ENCODE measurements at regions not wholly inside any gene's neighbourhood (a gene's known extent, or its start where the extent isn't known, plus 50 kb on each side); places are given as distances from the start of the nearest gene placed in this dataset.
"Not testable (repeated sequence)": the region's sequence is repeated elsewhere in the genome, so short reads cannot be mapped to it uniquely, and the experiment has no call there.

GRCh38 chr12:127148318-127148717 is 1118.7 kb upstream of the TMEM132C start:
- Histone ChIP-seq H3K27me3 (no peaks in the 10 kb centered on the region), H3K4me3 (no peak overlapping the region), H3K36me3 (no peaks in the 10 kb centered on the region), H3K9me3 (no peaks in the 10 kb centered on the region), H3K27ac (no peak overlapping the region), H3K4me1 (no peaks in the 10 kb centered on the region)
- no peak for TF ChIP-seq CTCF (IDR thresholded peaks at IDR 0.05)
- DNase-seq = no peak

- Histone ChIP-seq H3K36me3 (no peaks in the 10 kb centered on the region), H3K27ac (no peak overlapping the region), H3K4me3 (no peak overlapping the region), H3K4me1 (no peaks in the 10 kb centered on the region), H3K9me3 (no peaks in the 10 kb centered on the region), H3K27me3 (no peaks in the 10 kb centered on the region)
- TF ChIP-seq CTCF (IDR thresholded peaks at IDR 0.05) = no peak
- no peak for TF ChIP-seq POLR2A (IDR thresholded peaks at IDR 0.05)
- DNase-seq = no peak
These were observed 1117.6 kb upstream of the TMEM132C start for GRCh38 chr12:127149226-127149964.

- no peaks in the 10 kb centered on the region for H3K4me1 ChIP-seq
- TF ChIP-seq CTCF (IDR thresholded peaks at IDR 0.05) (no peak), POLR2A (IDR thresholded peaks at IDR 0.05) (no peak)
These were observed 1116.9 kb upstream of the TMEM132C start for GRCh38 chr12:127150028-127150427.

GRCh38 chr12:127150479-127150878 is 1116.5 kb upstream of the TMEM132C start:
- Histone ChIP-seq H3K4me1 (no peaks in the 10 kb centered on the region), H3K27me3 (no peaks in the 10 kb centered on the region), H3K36me3 (no peaks in the 10 kb centered on the region), H3K4me3 (no peak overlapping the region), H3K27ac (no peak overlapping the region), H3K9me3 (no peaks in the 10 kb centered on the region)
- no peak for DNase-seq
- no peak for TF ChIP-seq POLR2A (IDR thresholded peaks at IDR 0.05)

More at GRCh38 chr12:127150028-127150427, 1116.9 kb upstream of the TMEM132C start:
- H3K27ac ChIP-seq = no peak overlapping the region
- no peaks in the 10 kb centered on the region for H3K36me3 ChIP-seq
- H3K27me3 ChIP-seq = no peaks in the 10 kb centered on the region
- no peaks in the 10 kb centered on the region for H3K9me3 ChIP-seq
- DNase-seq = no peak
- H3K4me3 ChIP-seq = no peak overlapping the region

- H3K9me3 ChIP-seq = no peaks in the 10 kb centered on the region
- no peaks in the 10 kb centered on the region for H3K4me1 ChIP-seq
- H3K27ac ChIP-seq = no peak overlapping the region
- H3K4me3 ChIP-seq = no peak overlapping the region
- no peaks in the 10 kb centered on the region for H3K36me3 ChIP-seq
- no peaks in the 10 kb centered on the region for H3K27me3 ChIP-seq
- no peak for TF ChIP-seq CTCF (IDR thresholded peaks at IDR 0.05)
- no peak for TF ChIP-seq POLR2A (IDR thresholded peaks at IDR 0.05)
- no peak for DNase-seq
These were observed 1116.0 kb upstream of the TMEM132C start for GRCh38 chr12:127150956-127151355.

- Histone ChIP-seq H3K36me3 (no peaks in the 10 kb centered on the region), H3K27ac (no peak overlapping the region), H3K9me3 (no peaks in the 10 kb centered on the region), H3K4me3 (no peak overlapping the region), H3K27me3 (no peaks in the 10 kb centered on the region), H3K4me1 (no peaks in the 10 kb centered on the region)
- DNase-seq = no peak
- TF ChIP-seq CTCF (IDR thresholded peaks at IDR 0.05) = no peak
- no peak for TF ChIP-seq POLR2A (IDR thresholded peaks at IDR 0.05)
These were observed 1113.0 kb upstream of the TMEM132C start for GRCh38 chr12:127153996-127154395.

GRCh38 chr12:127154830-127155229 is 1112.1 kb upstream of the TMEM132C start:
- H3K9me3 ChIP-seq, H3K27me3 ChIP-seq, H3K36me3 ChIP-seq, H3K27ac ChIP-seq, DNase-seq, H3K4me1 ChIP-seq, H3K4me3 ChIP-seq: not testable (repeated sequence)

GRCh38 chr12:127155935-127156619 is 1110.9 kb upstream of the TMEM132C start:
- not testable (repeated sequence) for H3K36me3 ChIP-seq, DNase-seq, H3K9me3 ChIP-seq, H3K4me3 ChIP-seq, H3K4me1 ChIP-seq, H3K27me3 ChIP-seq, H3K27ac ChIP-seq
